Natural killer cell (primary cell): ENCODE measurements at regions not wholly inside any gene's neighbourhood (a gene's known extent, or its start where the extent isn't known, plus 50 kb on each side); places are given as distances from the start of the nearest gene placed in this dataset.

Source experiments
- ATAC-seq, 3 donors: fragments of 150-1000 bp in 2 of 3; fragments of 200-7000 bp in 1 of 3; cut with Tn5 transposase; 1 replicate in 1 of 3; 2 replicates in 2 of 3; pipeline ENCODE4 v1.10.0; 2021; ENCODE audit warnings: mild to moderate bottlenecking in 2 of 3, moderate library complexity in 2 of 3
- DNase-seq, 2 donors: peaks; one replicate each; pipeline versions ENCODE4 v3.0.0 to v3.0.0-alpha.2; 2013 to 2021; ENCODE audit warnings: mixed read lengths in 1 of 2
- H3K27ac ChIP-seq: one replicate; pipeline ENCODE4 v1.5.1; 2013; ENCODE audit warnings: mild to moderate bottlenecking, low read length
- H3K27me3 ChIP-seq: one replicate; pipeline ENCODE4 v1.6.1; 2013; ENCODE audit warnings: low read length; ENCODE audit not compliant: control insufficient read depth, insufficient read depth
- H3K36me3 ChIP-seq: one replicate; pipeline ENCODE4 v1.6.1; 2013; ENCODE audit warnings: low read length; ENCODE audit not compliant: control insufficient read depth, insufficient read depth
- H3K4me1 ChIP-seq: one replicate; pipeline ENCODE4 v1.6.1; 2013; ENCODE audit warnings: low read length; ENCODE audit not compliant: control insufficient read depth, insufficient read depth
- H3K4me3 ChIP-seq: one replicate; pipeline ENCODE4 v1.5.1; 2013; ENCODE audit warnings: low read length
- H3K9me3 ChIP-seq: one replicate; pipeline ENCODE4 v1.6.1; 2013; ENCODE audit warnings: low read length; ENCODE audit not compliant: control insufficient read depth, insufficient read depth
- H3K27ac Mint-ChIP-seq, 2 donors: one replicate each; pipeline ENCODE4 v1.8.0; 2022; ENCODE audit warnings: mild to moderate bottlenecking in 2 of 2, mixed read lengths in 2 of 2, moderate library complexity in 1 of 2
- H3K27me3 Mint-ChIP-seq, 2 donors: one replicate each; pipeline ENCODE4 v1.8.0; 2022; ENCODE audit warnings: low read depth in 2 of 2, mixed read lengths in 2 of 2
- H3K36me3 Mint-ChIP-seq: one replicate; pipeline ENCODE4 v1.8.0; 2022; ENCODE audit warnings: mixed read lengths
- H3K4me1 Mint-ChIP-seq, 2 donors: one replicate each; pipeline ENCODE4 v1.8.0; 2022; ENCODE audit warnings: mixed read lengths in 2 of 2
- H3K4me3 Mint-ChIP-seq: one replicate; pipeline ENCODE4 v1.8.0; 2022; ENCODE audit warnings: mild to moderate bottlenecking, moderate library complexity, mixed read lengths
- H3K9me3 Mint-ChIP-seq, 2 donors: one replicate each; pipeline ENCODE4 v1.8.0; 2022; ENCODE audit warnings: mixed read lengths in 2 of 2
- CTCF ChIP-seq: fragments of 200-600 bp; IDR thresholded peaks from one replicate; pipeline ENCODE4 v1.8.0; 2022; ENCODE audit warnings: antibody characterized with exemption
- WGBS: methylation state at CpG from one replicate; pipeline ENCODE4 v1.1.7; 2013; ENCODE audit warnings: missing lambda C conversion rate; ENCODE audit not compliant: insufficient coverage; 5-methylcytosine and 5-hydroxymethylcytosine counted together
- intact Hi-C: fragments of 100-400 bp; cut with micrococcal nuclease; formaldehyde crosslinking; loops from one replicate; pipeline ENCODE4 v1.14.2; 2022

GRCh38 chr9:17978773-17979172, 399.9 kb downstream of the SH3GL2 start:
- Histone ChIP-seq H3K9me3 (no peaks in the 10 kb centered on the region), H3K4me3 (no peak overlapping the region), H3K36me3 (no peaks in the 10 kb centered on the region), H3K4me1 (no peaks in the 10 kb centered on the region), H3K27me3 (no peaks in the 10 kb centered on the region), H3K27ac (no peak overlapping the region)
- 100% methylated on average over 2 of the region's 2 CpGs for WGBS
- Mint-ChIP-seq H3K27ac (no peak overlapping the region), H3K4me3 (no peak overlapping the region), H3K4me1 (no peaks in the 10 kb centered on the region), H3K27me3 (no peaks in the 10 kb centered on the region), H3K9me3 (peaks cover 21 to 30% of the 10 kb centered on the region in 2 donors), H3K36me3 (peaks cover 17% of the 10 kb centered on the region)
- no peak for TF ChIP-seq CTCF
- DNase-seq, result no peak
- ATAC-seq, result no peak
- intact Hi-C loops, result no loop called here

GRCh38 chr9:17986595-17986994, 407.7 kb downstream of the SH3GL2 start:
- Histone ChIP-seq H3K36me3 (no peaks in the 10 kb centered on the region), H3K27me3 (no peaks in the 10 kb centered on the region), H3K27ac (no peak overlapping the region), H3K4me3 (no peak overlapping the region), H3K4me1 (no peaks in the 10 kb centered on the region), H3K9me3 (no peaks in the 10 kb centered on the region)
- no peak for TF ChIP-seq CTCF
- DNase-seq (no peak), ATAC-seq (no peak)
- no peaks in the 10 kb centered on the region for H3K36me3 Mint-ChIP-seq
- H3K9me3 Mint-ChIP-seq, result peaks cover 2 to 5% of the 10 kb centered on the region in 2 donors
- no peaks in the 10 kb centered on the region for H3K27me3 Mint-ChIP-seq
- intact Hi-C loops, result no loop called here
- no peak overlapping the region for H3K27ac Mint-ChIP-seq
- no peak overlapping the region for H3K4me3 Mint-ChIP-seq
- no peaks in the 10 kb centered on the region for H3K4me1 Mint-ChIP-seq

- Mint-ChIP-seq H3K27me3 (no peaks in the 10 kb centered on the region), H3K36me3 (no peaks in the 10 kb centered on the region), H3K4me3 (no peak overlapping the region), H3K4me1 (no peaks in the 10 kb centered on the region), H3K27ac (no peak overlapping the region), H3K9me3 (peaks cover 2% of the 10 kb centered on the region in 2 donors)
- intact Hi-C loops, result no loop called here
- Histone ChIP-seq H3K27me3 (no peaks in the 10 kb centered on the region), H3K36me3 (no peaks in the 10 kb centered on the region), H3K4me1 (no peaks in the 10 kb centered on the region), H3K9me3 (no peaks in the 10 kb centered on the region), H3K27ac (no peak overlapping the region), H3K4me3 (no peak overlapping the region)
- WGBS, result 37% methylated on average over 4 of the region's 5 CpGs
- no peak for TF ChIP-seq CTCF
- no peak for DNase-seq
- ATAC-seq, result no peak
These were observed 408.3 kb downstream of the SH3GL2 start for GRCh38 chr9:17987189-17987588.

- TF ChIP-seq CTCF, result no peak
- DNase-seq (no peak), ATAC-seq (no peak)
- no peaks in the 10 kb centered on the region for H3K27me3 Mint-ChIP-seq
- H3K4me1 Mint-ChIP-seq, result no peaks in the 10 kb centered on the region
- intact Hi-C loops, result no loop called here
- Histone ChIP-seq H3K4me3 (no peak overlapping the region), H3K27ac (no peak overlapping the region), H3K27me3 (no peaks in the 10 kb centered on the region), H3K9me3 (no peaks in the 10 kb centered on the region), H3K4me1 (no peaks in the 10 kb centered on the region), H3K36me3 (no peaks in the 10 kb centered on the region)
- WGBS, result no CpG with 5 or more reads among the region's 1 CpG
- no peaks in the 10 kb centered on the region for H3K36me3 Mint-ChIP-seq
- no peak overlapping the region for H3K27ac Mint-ChIP-seq
- H3K9me3 Mint-ChIP-seq, result peaks cover 2% of the 10 kb centered on the region in 2 donors
- H3K4me3 Mint-ChIP-seq, result no peak overlapping the region
These were observed 409.6 kb downstream of the SH3GL2 start for GRCh38 chr9:17988489-17988888.
